ENCODE measurements at regions not wholly inside any gene's neighbourhood (a gene's known extent, or its start where the extent isn't known, plus 50 kb on each side); places are given as distances from the start of the nearest gene placed in this dataset.

GRCh38 chr2:217535957-217536708 is 466.7 kb downstream of the TNS1 start:
- no peak for DNase-seq (ENCODE audit: low spot score)
- no peaks in the 10 kb centered on the region for H3K4me1 Mint-ChIP-seq (ENCODE audit: low read depth)
- H3K36me3 Mint-ChIP-seq (ENCODE audit: low read depth) = no peaks in the 10 kb centered on the region
- no peaks in the 10 kb centered on the region for H3K27me3 Mint-ChIP-seq (ENCODE audit: low read depth)
- no peak overlapping the region for H3K27ac Mint-ChIP-seq
- no peak overlapping the region for H3K4me3 Mint-ChIP-seq
- H3K9me3 Mint-ChIP-seq = no peaks in the 10 kb centered on the region

GRCh38 chr2:217530392-217531090 is 472.3 kb downstream of the TNS1 start:
- H3K4me3 Mint-ChIP-seq = no peak overlapping the region
- no peak overlapping the region for H3K27ac Mint-ChIP-seq
- H3K27me3 Mint-ChIP-seq (ENCODE audit: low read depth) = no peaks in the 10 kb centered on the region
- DNase-seq (ENCODE audit: low spot score) = no peak
- no peaks in the 10 kb centered on the region for H3K9me3 Mint-ChIP-seq
- H3K4me1 Mint-ChIP-seq (ENCODE audit: low read depth) = no peaks in the 10 kb centered on the region
- no peaks in the 10 kb centered on the region for H3K36me3 Mint-ChIP-seq (ENCODE audit: low read depth)

GRCh38 chr2:217529271-217529670 is 473.5 kb downstream of the TNS1 start:
- no peak for DNase-seq (ENCODE audit: low spot score)
- Mint-ChIP-seq H3K4me1 (ENCODE audit: low read depth) (no peaks in the 10 kb centered on the region), H3K4me3 (no peak overlapping the region), H3K27me3 (ENCODE audit: low read depth) (no peaks in the 10 kb centered on the region), H3K9me3 (no peaks in the 10 kb centered on the region), H3K36me3 (ENCODE audit: low read depth) (no peaks in the 10 kb centered on the region), H3K27ac (no peak overlapping the region)

GRCh38 chr2:217527590-217528202 is 475.1 kb downstream of the TNS1 start:
- H3K9me3 Mint-ChIP-seq = no peaks in the 10 kb centered on the region
- H3K36me3 Mint-ChIP-seq (ENCODE audit: low read depth) = no peaks in the 10 kb centered on the region
- no peaks in the 10 kb centered on the region for H3K27me3 Mint-ChIP-seq (ENCODE audit: low read depth)
- H3K4me3 Mint-ChIP-seq = no peak overlapping the region
- H3K4me1 Mint-ChIP-seq (ENCODE audit: low read depth) = no peaks in the 10 kb centered on the region
- no peak for DNase-seq (ENCODE audit: low spot score)
- H3K27ac Mint-ChIP-seq = no peak overlapping the region

- DNase-seq (ENCODE audit: low spot score) = no peak
- H3K27ac Mint-ChIP-seq = no peak overlapping the region
- no peaks in the 10 kb centered on the region for H3K4me1 Mint-ChIP-seq (ENCODE audit: low read depth)
- no peaks in the 10 kb centered on the region for H3K36me3 Mint-ChIP-seq (ENCODE audit: low read depth)
- peaks cover 2% of the 10 kb centered on the region for H3K27me3 Mint-ChIP-seq (ENCODE audit: low read depth)
- H3K9me3 Mint-ChIP-seq = no peaks in the 10 kb centered on the region
- no peak overlapping the region for H3K4me3 Mint-ChIP-seq
Observed at GRCh38 chr2:217525076-217525475, 477.7 kb downstream of the TNS1 start.

DNA sequence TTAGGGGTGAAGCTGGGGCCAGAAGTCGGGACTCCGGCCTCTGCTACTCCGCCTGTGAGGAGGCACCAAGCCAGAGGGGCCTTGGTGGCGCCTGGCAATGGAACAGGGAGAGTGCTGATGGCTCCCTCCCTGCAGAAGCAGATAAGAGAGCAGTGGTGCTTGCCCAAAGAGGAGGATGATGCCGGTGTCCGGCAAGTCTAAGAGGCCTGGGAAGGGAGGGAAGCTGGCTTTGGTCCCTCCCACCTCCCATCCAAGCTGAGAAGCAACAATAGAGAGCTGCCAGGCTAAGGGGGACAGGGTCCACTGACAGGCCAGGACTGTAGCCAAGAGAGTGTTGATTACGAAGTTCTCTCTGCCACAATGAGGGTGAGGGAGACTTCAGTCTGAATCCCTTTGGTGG is 479.5 kb downstream of the TNS1 start:
- no peak overlapping the region for H3K27ac Mint-ChIP-seq

DNA sequence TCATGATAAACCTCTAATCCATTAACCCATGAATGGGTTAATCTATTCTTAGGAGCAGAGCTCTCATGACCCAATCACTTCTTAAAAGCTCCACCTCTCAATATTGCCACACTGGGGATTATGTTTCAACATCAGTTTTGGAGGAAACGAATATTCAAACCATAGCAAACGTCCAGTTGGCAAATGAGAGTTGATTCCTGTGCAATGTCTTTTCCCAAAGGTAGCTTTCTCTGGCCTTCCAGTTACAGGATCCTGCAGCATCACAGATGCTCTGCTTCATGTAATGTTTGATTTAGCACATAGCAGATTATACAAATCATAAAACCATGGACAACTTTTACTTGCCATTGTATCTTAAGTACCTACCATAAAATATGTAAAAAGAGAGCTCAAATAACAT is 481.0 kb downstream of the TNS1 start:
- Mint-ChIP-seq H3K9me3 (no peaks in the 10 kb centered on the region), H3K4me3 (no peak overlapping the region), H3K4me1 (ENCODE audit: low read depth) (no peaks in the 10 kb centered on the region), H3K27ac (no peak overlapping the region), H3K27me3 (ENCODE audit: low read depth) (peaks cover 2% of the 10 kb centered on the region), H3K36me3 (ENCODE audit: low read depth) (no peaks in the 10 kb centered on the region)
- DNase-seq (ENCODE audit: low spot score) = no peak

More for the DNA sequence above, 479.5 kb downstream of the TNS1 start:
- no peak overlapping the region for H3K4me3 Mint-ChIP-seq
- no peaks in the 10 kb centered on the region for H3K4me1 Mint-ChIP-seq (ENCODE audit: low read depth)
- H3K9me3 Mint-ChIP-seq = no peaks in the 10 kb centered on the region
- DNase-seq (ENCODE audit: low spot score) = no peak
- no peaks in the 10 kb centered on the region for H3K36me3 Mint-ChIP-seq (ENCODE audit: low read depth)
- H3K27me3 Mint-ChIP-seq (ENCODE audit: low read depth) = peaks cover 2% of the 10 kb centered on the region

DNA sequence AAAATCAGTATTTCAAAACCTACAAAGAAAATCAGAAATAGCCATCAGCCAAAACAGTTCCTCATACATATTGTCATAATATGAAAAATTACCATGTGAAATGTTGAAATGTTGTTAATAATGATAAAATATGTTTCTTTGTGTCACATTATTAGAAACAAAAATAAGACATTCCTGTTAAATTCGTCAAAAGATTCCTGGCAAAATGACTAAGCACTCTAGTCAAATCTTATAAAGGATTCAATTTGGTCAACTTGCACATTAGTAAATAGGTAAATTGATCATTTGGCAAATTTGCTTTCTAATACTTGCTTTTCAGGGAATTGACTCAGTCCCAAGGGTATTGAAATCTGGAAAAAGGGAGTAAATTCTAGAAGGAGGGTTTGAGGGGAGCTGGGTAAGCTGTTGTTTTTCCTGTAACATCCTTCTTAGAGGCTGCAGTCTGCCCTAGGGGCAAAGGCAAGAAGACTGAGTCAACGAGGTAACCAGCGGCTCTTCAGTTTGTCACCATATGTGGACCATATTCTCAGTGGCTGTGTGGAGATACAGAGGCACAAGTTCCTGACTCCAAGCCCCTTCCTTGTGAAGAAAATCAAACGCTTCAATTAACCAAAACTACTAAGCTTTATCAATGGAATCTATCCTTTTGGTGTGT is 482.3 kb downstream of the TNS1 start:
- Mint-ChIP-seq H3K4me3 (no peak overlapping the region), H3K4me1 (ENCODE audit: low read depth) (no peaks in the 10 kb centered on the region), H3K9me3 (no peaks in the 10 kb centered on the region), H3K36me3 (ENCODE audit: low read depth) (no peaks in the 10 kb centered on the region), H3K27ac (no peak overlapping the region), H3K27me3 (ENCODE audit: low read depth) (peaks cover 2% of the 10 kb centered on the region)
- no peak for DNase-seq (ENCODE audit: low spot score)

GRCh38 chr2:217517402-217517801 is 485.4 kb downstream of the TNS1 start:
- H3K4me1 Mint-ChIP-seq (ENCODE audit: low read depth) = peaks cover 2% of the 10 kb centered on the region
- DNase-seq (ENCODE audit: low spot score) = no peak
- no peak overlapping the region for H3K4me3 Mint-ChIP-seq
- no peaks in the 10 kb centered on the region for H3K9me3 Mint-ChIP-seq
- H3K36me3 Mint-ChIP-seq (ENCODE audit: low read depth) = no peaks in the 10 kb centered on the region
- peaks cover 2% of the 10 kb centered on the region for H3K27me3 Mint-ChIP-seq (ENCODE audit: low read depth)
- no peak overlapping the region for H3K27ac Mint-ChIP-seq

GRCh38 chr2:217515615-217516309 is 487.0 kb downstream of the TNS1 start:
- Mint-ChIP-seq H3K36me3 (ENCODE audit: low read depth) (no peaks in the 10 kb centered on the region), H3K4me1 (ENCODE audit: low read depth) (peaks cover 2% of the 10 kb centered on the region), H3K4me3 (no peak overlapping the region), H3K27me3 (ENCODE audit: low read depth) (no peaks in the 10 kb centered on the region), H3K27ac (no peak overlapping the region), H3K9me3 (no peaks in the 10 kb centered on the region)
- no peak for DNase-seq (ENCODE audit: low spot score)

GRCh38 chr2:217513258-217513657 is 489.5 kb downstream of the TNS1 start:
- no peak for DNase-seq (ENCODE audit: low spot score)
- no peak overlapping the region for H3K4me3 Mint-ChIP-seq
- peaks cover 6% of the 10 kb centered on the region for H3K27me3 Mint-ChIP-seq (ENCODE audit: low read depth)
- no peaks in the 10 kb centered on the region for H3K9me3 Mint-ChIP-seq
- no peaks in the 10 kb centered on the region for H3K36me3 Mint-ChIP-seq (ENCODE audit: low read depth)
- no peak overlapping the region for H3K27ac Mint-ChIP-seq
- H3K4me1 Mint-ChIP-seq (ENCODE audit: low read depth) = peaks cover 2% of the 10 kb centered on the region

DNA sequence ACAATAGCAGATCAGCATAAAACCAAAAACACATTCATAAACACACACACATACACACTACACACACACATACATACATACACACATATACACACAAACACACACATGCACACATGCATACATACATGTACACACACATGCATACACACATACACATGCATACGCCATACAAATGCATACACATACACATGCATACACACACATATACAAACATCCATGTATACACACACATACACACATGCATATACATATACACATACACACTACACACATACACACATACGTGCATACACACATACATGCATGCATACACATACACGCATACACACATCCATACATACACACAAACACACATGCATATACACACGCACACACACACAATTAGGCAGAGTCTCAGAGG is 490.1 kb downstream of the TNS1 start:
- no peak overlapping the region for H3K27ac Mint-ChIP-seq
- no peaks in the 10 kb centered on the region for H3K9me3 Mint-ChIP-seq
- peaks cover 8% of the 10 kb centered on the region for H3K27me3 Mint-ChIP-seq (ENCODE audit: low read depth)
- no peak overlapping the region for H3K4me3 Mint-ChIP-seq
- H3K36me3 Mint-ChIP-seq (ENCODE audit: low read depth) = no peaks in the 10 kb centered on the region
- peaks cover 2% of the 10 kb centered on the region for H3K4me1 Mint-ChIP-seq (ENCODE audit: low read depth)
- DNase-seq (ENCODE audit: low spot score) = no peak

DNA sequence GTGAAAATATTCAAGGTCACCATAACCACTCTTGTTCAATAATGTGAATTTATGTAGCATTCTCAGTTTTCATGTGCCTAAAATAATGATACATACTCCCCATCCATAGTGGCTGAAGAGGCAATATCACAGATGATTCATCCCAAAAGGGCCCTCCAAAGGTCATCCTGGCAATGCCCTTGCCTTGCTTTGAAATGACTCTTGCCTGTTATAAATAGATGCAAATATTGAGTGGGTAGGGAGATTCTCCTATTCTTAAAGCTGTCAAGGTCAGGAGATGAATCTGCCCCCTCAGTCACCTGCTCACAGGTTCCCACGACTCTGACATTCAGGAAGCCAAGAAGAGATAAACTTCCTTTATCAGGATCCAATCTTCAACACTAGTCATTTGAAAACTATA is 490.5 kb downstream of the TNS1 start:
- peaks cover 2% of the 10 kb centered on the region for H3K4me1 Mint-ChIP-seq (ENCODE audit: low read depth)
- DNase-seq (ENCODE audit: low spot score) = no peak
- H3K9me3 Mint-ChIP-seq = no peaks in the 10 kb centered on the region
- H3K4me3 Mint-ChIP-seq = no peak overlapping the region
- peaks cover 8% of the 10 kb centered on the region for H3K27me3 Mint-ChIP-seq (ENCODE audit: low read depth)
- no peaks in the 10 kb centered on the region for H3K36me3 Mint-ChIP-seq (ENCODE audit: low read depth)
- H3K27ac Mint-ChIP-seq = no peak overlapping the region
